GM13977 (cell line): ENCODE measurements at regions not wholly inside any gene's neighbourhood (a gene's known extent, or its start where the extent isn't known, plus 50 kb on each side); places are given as distances from the start of the nearest gene placed in this dataset.

ENCODE experiments used
- DNase-seq: peaks from one replicate; pipeline ENCODE4 v3.0.0; 2012; ENCODE audit warnings: low spot score
- CTCF ChIP-seq: IDR thresholded peaks from 2 replicates; pipeline ENCODE4 v1.5.1; 2012; ENCODE audit warnings: mild to moderate bottlenecking, control low read depth; ENCODE audit not compliant: insufficient read depth; ENCODE audit errors: extremely low read depth, missing control alignments
- in situ Hi-C: fragments of 300-500 bp; cut with MboI; formaldehyde crosslinking; loops from one replicate; pipeline ENCODE4 v1.12.0; 2022; ENCODE audit warnings: low sequenced_read_pairs, low pct_unique_long_range_greater_than_20kb, mixed read lengths, inconsistent platforms; ENCODE audit not compliant: unreplicated experiment

- DNase-seq = no peak
- in situ Hi-C loops = no loop called here
- TF ChIP-seq CTCF = no peak
Observed at GRCh38 chr4:62548765-62549164, 1348.6 kb downstream of the ADGRL3 start.

GRCh38 chr4:62548108-62548524, 1348.0 kb downstream of the ADGRL3 start:
- TF ChIP-seq CTCF = no peak
- in situ Hi-C loops = no loop called here
- DNase-seq = no peak

GRCh38 chr4:62544428-62544827, 1344.3 kb downstream of the ADGRL3 start:
- DNase-seq = no peak
- in situ Hi-C loops = no loop called here

GRCh38 chr4:62543002-62543401, 1342.9 kb downstream of the ADGRL3 start:
- DNase-seq = no peak
- no peak for TF ChIP-seq CTCF
- in situ Hi-C loops = no loop called here

More at GRCh38 chr4:62544428-62544827, 1344.3 kb downstream of the ADGRL3 start:
- no peak for TF ChIP-seq CTCF

GRCh38 chr4:62533573-62533972, 1333.4 kb downstream of the ADGRL3 start:
- no peak for TF ChIP-seq CTCF
- no peak for DNase-seq
- in situ Hi-C loops = no loop called here

GRCh38 chr4:62531731-62532130, 1331.6 kb downstream of the ADGRL3 start:
- DNase-seq = no peak
- in situ Hi-C loops = no loop called here
- no peak for TF ChIP-seq CTCF

GRCh38 chr4:62531264-62531663, 1331.1 kb downstream of the ADGRL3 start:
- no peak for TF ChIP-seq CTCF
- in situ Hi-C loops = no loop called here
- no peak for DNase-seq
